ENCODE measurements at regions not wholly inside any gene's neighbourhood (a gene's known extent, or its start where the extent isn't known, plus 50 kb on each side); places are given as distances from the start of the nearest gene placed in this dataset.
"Not testable (repeated sequence)": the region's sequence is repeated elsewhere in the genome, so short reads cannot be mapped to it uniquely, and the experiment has no call there.

GRCh38 chr6:130558131-130558530, 192.3 kb downstream of the TMEM200A start:
- DNase-seq, result no peak

GRCh38 chr6:130559166-130559565, 193.3 kb downstream of the TMEM200A start:
- no peak for DNase-seq

DNA sequence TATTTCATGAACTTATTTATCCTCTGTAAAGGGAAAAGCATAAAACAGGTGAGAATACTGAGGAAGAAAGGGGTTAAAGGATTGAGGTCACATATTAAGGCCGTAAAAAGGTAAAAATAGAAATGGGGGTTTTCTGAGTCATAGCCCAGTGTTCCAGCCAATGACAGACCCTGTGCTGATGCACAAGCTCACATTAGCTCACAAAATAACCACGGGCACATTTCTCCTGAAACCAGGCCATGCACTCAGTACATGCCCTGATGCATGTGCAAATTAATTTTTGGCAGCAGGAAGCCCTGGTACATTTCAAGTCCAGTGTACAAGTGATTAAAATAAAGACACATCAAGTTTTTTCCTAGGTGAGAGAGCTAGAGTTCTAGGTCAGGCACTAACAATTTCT, 194.4 kb downstream of the TMEM200A start:
- DNase-seq, result no peak

- DNase-seq, result not testable (repeated sequence)
Measured at GRCh38 chr6:130561159-130561558, 195.3 kb downstream of the TMEM200A start.

DNA sequence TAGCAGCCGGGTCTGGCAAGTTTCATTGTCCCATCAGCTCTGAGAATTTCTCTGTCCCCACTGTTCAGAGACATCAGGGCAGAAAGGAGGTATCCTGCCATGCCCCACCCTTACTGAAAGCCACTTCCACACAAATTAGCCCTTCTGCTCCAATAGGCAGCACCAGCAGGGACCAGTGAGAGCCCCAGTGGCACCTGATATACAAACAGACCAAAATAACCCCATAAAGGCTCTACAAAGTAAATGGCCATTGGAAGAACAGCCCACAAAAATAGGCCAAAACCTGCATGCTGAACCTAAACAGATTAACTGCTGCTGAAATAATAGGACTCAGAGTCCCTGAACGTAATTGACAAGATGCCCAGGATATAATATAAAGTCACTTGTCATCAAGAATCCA, 199.9 kb downstream of the TMEM200A start:
- DNase-seq, result no peak

DNA sequence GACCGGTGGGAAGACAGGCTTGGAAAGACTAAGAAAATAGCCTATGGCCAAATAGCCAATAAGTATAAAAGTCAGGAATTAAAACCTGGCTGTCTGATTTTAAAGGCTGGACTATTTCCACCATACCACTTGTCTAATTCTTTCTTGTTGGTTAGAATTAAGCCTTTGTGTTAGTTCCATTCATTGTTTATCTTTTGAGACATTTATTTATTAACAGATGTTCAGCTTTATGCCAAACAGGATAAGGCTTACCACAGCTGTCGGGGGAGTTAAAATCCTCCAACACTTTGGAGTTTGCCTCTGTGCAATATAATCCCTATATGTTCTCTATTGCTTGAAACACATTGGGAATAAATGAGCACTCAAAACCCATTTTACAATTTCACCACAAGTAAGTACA, 208.3 kb downstream of the TMEM200A start:
- no peak for DNase-seq

DNA sequence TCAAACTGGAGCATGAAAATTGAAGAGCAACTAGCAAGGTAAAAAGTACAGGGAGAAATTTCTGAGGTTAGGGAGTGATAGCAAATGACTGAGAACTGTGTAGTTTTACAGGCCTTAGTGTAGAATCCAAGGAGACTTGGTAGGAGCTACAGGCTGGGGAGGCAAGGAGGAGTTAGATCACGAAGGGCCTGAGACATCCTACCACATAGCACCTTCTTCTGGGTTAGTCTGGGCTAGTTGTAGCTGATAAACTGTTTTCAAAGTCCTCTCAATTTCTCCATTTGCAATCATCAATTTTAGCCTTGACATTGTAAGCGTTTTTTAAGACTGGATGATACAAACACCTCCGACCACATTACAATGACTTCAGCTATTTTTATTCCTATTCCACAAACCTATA, 209.7 kb downstream of the TMEM200A start:
- DNase-seq, result no peak

DNA sequence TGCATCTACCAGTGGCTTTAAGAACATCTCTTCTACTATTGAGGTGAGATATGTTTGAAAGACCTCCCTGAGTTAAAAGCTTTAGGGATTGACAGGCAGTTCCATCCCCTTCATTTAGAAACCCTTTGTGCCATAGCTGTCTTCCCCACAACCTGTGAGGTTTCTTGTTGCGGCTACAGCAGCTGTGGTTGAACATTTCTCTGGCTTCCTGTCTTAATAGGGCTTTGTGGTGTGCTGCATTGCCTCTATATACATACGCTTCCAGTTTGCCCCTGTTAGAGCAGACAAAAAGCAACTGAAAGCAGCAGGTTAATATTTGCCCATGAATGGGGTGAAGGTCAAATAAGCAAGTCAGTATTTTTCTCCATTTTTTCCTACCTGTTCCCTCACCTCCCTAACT, 210.2 kb downstream of the TMEM200A start:
- peak; percentile 31 for DNase-seq

DNA sequence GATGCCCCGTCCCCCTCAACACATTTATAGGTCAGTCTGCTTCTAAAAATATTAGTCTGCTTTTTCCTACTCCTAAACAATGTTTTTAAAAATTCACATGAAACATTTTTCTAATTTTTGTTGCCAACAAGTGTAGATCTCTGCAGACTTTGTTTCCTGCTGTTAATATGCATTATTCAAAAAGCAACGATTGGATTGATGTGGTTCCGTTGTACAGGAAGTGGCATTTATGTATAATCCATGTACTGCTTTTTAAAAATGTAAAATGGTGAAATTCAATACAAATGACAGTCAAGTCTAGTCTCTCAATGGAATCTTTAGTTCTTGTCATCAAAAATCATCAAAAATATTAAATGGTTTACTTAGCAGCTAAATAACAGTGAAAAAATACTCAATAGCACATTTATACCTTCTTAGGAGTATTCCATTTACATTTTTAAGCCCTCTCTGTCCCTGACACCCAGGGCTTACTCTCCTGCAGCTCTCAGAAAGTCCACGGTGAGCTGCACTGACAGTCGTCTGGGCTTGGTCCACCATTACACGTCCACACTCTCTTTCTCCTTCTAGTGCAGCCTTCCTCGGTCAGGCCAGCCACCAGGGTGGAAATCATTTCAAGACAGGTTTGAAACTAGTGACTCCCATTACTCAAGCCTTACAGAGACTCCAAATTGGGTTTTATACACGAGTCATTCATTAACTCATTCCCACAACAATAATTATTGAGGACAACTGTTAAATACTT, 211.5 kb downstream of the TMEM200A start:
- peak; percentile 17 for DNase-seq

DNA sequence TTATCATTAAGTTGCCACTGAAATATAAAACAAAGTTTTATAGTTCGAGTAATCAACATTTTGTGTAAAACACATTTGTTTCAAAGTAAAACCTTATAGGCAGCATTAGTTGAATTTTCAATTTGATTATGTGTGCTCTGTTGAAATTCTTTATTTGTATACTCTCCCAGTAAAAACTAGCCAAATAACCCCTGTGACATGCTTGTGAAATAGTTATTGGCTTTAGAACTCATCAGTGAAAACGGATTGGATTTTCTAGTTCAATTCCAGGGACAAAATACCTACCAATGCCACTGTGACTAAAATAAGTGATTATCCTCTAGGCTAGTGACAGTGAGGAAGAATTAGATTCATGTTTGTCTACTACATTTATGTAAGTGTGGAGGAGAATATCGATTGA, 212.9 kb downstream of the TMEM200A start:
- DNase-seq, result no peak

- DNase-seq, result no peak
Measured at GRCh38 chr6:130583268-130583667, 217.5 kb downstream of the TMEM200A start.

DNA sequence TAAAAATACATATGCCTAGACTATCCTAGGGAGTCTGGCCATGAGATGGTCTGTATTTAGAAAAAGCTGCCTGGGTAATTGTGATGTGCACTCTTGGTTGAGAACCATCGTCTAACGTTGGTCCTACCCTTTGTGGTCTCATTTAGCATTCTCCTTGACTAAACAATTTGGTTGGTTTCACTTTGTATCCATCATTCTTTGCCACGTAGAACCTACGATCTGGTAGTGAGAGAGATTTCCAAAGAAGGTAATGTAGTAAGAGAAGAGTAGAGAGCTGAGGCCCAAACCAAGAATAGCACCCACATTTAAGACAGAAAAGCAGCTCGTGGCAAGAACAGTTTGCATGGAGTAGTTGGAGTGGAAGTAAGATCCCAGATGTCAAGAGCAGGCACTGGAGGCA, 219.8 kb downstream of the TMEM200A start:
- DNase-seq, result no peak

DNA sequence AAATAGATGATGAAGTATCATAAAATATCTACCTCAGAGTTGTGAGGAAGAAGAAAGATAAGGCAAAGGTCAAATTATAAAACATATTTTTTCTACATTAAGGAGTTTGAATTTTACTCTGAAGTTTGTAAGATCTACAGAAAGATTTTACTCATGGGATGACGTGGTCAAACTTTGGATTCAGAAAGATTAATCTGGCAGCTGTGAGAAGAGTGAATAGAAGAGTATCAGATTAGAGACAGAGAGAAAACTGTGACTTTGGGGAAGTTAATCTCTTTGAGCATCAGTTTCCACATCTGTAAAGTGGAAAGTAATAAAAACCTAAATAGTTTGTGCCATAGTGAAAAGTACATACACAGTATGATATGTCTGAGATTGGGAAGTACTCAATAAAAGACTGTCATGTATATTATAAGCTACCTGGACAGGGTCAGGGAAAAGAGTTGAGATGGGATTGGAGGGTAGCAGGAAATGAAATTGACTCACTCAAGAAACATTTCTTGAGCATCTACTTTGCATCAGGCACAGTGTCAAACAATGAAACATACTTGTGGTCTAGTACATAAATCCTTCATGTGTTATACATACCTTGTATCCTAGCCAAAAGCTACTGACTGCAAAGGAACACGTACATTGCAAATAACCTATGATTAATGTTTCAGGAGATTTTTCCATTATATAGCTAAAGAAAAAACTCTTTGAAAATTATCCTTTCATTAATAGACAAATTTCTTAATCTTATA, 222.1 kb downstream of the TMEM200A start:
- DNase-seq, result no peak

DNA sequence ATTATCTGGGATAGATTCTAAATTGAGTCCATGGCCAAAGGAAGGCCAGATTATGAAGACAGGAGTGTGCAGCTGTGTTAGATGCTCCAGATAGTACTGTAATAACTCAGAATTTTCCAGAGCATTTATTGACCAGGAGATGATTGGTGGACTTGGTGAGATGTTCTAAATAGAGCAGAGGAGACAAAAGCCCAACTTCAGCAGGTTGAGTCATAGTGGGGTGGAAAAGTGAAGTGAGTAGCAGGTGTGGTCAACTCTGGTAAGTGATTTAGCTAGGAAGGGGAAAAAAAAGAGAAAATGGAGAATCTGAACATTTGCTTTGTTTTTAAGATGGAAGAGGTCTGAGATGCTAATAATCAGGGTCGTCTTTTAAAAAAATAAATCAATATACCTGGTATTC, 227.4 kb downstream of the TMEM200A start:
- DNase-seq, result no peak

DNA sequence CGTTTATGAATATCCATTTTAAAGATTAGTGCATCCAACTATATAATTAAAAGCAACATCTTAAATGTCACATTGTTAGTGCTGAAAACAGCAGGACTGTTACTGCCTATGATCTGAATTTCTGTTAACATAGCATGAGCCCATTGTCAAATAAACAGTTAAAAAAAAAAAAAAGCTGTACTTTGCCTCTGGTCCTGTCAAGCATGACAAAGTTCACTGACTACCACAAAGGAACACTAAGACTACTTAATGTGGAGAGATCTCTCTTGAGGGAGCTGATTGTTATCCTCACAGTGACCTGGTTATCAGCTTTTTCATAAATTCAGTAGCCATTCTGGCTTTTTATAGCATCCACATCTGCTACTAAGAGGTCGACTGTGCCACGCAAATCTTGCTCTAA, 228.1 kb downstream of the TMEM200A start:
- DNase-seq, result no peak

DNA sequence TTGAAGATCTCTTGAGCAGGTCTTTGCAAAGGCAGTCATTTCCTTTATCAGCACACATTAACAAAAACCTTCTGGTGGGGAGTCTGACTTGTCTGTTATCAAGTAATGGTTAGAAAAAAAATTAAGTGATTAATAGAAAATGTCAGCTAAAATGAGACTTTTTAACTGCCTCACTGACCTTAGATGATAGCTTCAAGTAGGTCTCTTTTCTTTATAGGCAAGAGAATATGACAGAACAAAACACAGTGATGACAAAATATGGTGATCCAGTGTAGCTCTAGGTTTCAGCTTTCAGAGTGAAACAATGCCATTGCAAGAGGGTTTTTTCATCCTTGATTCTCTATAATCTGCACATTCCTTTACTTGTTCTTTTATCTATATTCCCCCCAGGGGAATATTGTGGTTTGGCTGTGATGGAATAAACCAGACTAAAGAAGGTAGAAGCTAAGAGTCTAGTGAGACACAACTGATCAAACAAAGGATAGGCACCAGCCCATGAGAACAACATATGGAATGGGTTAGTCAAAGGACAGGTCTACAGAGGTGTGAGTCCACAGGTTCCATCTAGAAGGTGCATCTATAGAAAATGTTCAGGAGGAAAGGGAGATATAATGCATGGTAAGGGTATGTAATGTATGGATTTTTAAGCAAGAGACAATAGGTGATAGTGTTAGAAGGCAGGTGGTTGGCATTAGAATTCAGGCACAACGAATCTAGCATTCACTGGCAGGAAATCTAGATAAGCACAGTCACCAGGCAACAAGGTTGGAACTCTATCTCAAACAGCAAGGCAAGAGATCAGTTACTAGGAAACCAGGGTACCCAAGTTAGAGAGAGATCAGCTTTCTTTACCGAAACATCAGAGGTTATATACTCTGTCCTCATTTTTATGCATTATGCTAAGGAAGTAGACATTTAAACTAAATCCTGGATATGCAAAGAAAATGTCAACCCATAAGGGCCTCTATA, 228.9 kb upstream of the SMLR1 start:
- DNase-seq, result no peak

DNA sequence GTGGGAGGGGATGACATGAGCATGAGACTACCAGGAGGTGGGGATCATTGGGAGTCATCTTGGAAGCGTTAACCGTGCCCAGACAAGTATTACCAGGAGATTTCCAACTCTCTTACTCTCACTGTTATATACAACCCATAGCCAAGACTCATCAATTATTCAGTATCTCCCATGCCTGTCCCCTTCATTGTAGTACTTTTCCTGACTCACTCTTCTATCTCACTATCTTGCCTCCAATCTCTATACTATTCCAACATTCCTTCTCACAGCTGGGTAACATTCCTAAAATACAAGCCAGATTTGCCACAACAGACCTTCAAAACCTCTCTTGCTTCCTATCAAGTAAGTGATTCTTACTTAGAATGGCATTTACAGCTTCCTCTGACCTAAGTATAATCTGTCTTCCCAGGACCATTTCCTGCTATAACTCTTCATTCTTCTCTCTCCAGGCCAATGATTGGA, 226.3 kb upstream of the SMLR1 start:
- DNase-seq, result no peak

DNA sequence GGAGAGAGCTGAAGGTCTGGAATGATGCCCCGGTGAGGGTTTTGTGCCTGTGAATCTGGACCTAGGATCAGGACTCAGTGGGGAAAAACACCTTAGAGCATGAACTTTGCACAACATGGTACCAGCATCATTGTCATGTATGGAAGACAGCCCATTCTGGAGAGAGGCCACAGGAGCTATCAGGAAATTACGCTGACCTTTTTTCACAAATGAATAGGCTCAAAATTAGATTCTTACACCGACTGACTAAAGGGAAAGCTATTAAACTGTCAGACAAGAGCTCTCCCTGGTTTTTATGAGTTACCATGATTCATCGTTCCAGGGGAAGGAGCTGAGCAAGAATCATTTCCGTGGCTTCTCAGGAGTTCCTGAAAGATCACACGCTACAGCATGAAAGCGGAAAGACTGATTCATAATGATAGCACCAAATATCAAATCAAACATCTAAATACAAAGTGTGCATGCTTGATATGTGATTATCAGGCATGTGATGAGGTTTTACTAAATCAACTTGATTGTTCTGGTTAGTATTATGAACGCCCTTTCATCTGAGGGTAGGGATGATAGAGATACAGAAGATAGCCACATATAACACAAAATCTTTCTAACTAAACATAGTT, 224.9 kb upstream of the SMLR1 start:
- no peak for DNase-seq

- DNase-seq, result no peak
Measured at GRCh38 chr6:130603391-130603790, 223.8 kb upstream of the SMLR1 start.

- no peak for DNase-seq
Measured at GRCh38 chr6:130604841-130605399, 222.3 kb upstream of the SMLR1 start.

- DNase-seq, result no peak
Measured at GRCh38 chr6:130610303-130610702, 216.9 kb upstream of the SMLR1 start.

DNA sequence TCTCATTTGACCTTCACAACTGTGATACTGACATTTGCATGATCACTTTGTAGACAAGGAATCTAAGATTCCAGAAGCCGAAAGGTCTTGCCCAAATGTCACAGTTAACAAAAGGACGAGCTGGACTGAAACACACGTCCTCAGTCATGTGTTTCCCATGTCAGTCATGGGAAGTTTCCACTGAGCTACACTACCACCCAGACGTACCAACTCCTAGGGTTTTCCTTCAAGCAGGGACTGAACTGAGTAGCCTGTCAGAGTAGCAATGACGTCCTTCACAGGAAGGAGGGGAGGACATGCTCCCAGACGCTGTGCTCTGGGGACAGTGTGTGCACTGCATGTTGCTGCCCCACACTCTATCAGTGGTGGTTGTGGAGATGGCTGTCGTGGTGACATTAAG, 215.8 kb upstream of the SMLR1 start:
- DNase-seq, result no peak

GRCh38 chr6:130613176-130613575, 214.0 kb upstream of the SMLR1 start:
- DNase-seq, result no peak

Data from activated T-cell treated with anti-CD3 and anti-CD28 coated beads, Interleukin-2, amount 50 U/mL, for 1 hour (primary cell).